Activated gamma-delta T cell treated with Interleukin-2 at 50 U/mL for 16 hours (primary cell): ENCODE measurements at regions not wholly inside any gene's neighbourhood (a gene's known extent, or its start where the extent isn't known, plus 50 kb on each side); places are given as distances from the start of the nearest gene placed in this dataset.

ENCODE experiments used
- DNase-seq: peaks from one replicate; pipeline ENCODE4 v3.0.0-alpha.2; 2020

DNA sequence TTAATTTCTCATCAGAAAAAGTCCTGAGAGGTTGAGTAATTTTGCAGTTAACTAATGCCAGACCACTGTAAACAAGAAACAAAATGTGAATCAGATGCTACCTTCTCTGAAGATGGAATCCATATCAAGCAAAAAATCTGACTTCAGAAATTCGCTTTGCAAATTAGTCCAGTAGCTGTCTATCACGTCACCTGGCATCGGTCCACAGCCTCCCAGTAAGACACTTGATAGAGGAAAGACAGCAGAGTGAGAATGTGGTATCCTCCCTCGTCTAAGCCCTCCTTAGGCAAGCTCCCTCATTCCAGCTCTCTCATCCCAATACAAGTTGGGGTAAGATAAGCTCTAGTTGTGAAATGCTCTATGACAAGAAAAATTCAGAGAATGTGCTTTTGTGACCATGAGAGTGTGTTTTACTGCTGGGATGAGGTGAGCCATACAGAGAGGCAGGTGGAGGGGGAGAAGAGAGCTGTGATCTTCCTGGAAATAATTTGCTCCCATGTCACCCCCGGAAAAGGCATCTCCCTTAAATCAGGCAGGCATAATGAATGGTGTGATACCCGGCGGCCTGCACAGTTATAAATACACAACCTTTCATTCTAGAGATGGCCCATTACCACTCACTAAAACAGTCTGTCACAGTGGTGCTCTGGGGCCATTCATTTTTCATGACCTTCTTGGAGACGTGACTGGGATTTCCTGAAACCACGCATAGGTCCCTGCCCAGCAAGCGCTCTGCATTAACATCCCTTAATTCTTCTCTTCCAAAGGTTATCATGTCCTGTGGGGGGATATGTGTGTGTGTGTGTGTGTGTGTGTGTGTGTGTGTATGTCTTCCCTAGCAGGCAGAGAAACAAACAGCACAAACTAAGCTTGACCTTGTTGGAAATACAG is 602.0 kb upstream of the KCNMB2 start:
- no peak for DNase-seq

DNA sequence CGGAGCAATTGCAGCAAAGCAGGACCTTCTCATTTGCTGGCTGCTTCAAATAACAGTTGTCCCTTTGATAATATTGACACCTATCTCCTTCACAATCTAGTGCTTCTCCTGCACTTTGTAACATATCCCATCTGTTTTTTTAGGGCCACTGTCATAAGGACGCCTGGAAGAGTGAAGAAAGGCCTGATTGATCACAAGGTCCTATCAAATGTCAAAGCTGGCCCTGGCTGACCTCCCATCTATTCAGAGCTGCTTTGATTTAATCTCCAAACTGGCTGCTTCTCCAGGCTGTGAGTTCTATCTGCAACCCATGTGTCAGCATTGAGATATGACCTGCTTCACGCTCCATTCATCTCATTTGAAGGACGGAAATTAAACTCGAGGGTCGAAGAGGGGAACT is 601.2 kb upstream of the KCNMB2 start:
- no peak for DNase-seq

GRCh38 chr3:177936721-177937120 is 599.5 kb upstream of the KCNMB2 start:
- DNase-seq, result no peak

DNA sequence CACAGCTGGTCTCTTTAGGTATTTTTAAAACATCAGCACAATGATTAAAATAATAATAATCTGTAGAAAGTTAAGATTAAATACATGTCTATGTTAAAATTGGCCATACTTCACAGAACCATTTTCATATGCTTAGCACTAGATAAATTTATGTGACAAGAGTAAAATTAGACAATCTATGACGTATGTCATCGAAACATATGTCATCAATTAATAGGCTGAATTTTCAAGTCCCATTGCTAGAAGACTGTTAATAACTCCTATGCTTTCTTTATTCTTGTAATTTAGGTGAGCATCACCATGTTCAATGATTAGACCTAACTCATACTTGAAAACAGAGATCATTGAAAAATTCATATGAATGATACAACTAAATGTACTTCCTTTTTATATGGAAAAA is 593.3 kb upstream of the KCNMB2 start:
- no peak for DNase-seq

GRCh38 chr3:177944228-177944661 is 592.0 kb upstream of the KCNMB2 start:
- no peak for DNase-seq

DNA sequence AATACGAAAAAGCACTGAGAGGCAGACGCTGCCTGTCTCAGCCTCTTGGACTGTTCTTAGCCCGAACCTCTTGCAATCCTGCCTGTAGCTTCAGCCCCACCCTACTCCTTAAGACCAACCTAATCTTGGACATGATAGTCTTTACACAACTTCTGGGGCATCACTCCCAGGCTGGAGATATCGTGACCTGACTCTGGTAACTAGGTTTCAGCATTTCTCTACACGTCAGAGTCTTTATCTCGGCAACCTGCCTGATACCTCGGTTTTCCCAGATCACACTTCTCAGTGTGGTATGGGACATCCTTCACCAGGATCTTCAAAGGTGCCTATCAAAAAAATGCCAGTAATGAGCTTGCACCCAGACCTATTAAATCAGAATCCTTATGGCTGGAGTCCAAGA is 590.2 kb upstream of the KCNMB2 start:
- no peak for DNase-seq

- no peak for DNase-seq
Observed at GRCh38 chr3:177946497-177946896, 589.7 kb upstream of the KCNMB2 start.

DNA sequence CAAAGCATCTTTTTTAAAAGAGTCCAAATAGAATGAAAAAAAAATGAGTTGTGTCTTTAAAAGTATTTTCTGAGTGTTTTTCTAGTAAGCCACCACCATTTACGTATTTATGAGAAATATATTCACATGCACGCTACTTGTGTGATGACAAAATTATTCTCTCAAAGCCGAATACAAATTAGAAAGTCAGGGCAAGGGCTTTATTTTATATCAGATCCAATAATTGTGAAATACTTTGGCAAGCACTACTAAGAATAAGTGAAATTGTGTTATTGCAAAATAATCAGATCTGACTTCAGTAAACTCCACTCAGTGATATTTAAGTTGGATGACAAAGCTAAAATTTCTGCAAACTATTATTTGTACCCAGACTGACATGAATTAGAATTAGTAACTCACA is 589.3 kb upstream of the KCNMB2 start:
- no peak for DNase-seq

- no peak for DNase-seq
Observed at GRCh38 chr3:177947901-177948300, 588.3 kb upstream of the KCNMB2 start.

GRCh38 chr3:177948716-177949425 is 587.4 kb upstream of the KCNMB2 start:
- DNase-seq, result no peak

DNA sequence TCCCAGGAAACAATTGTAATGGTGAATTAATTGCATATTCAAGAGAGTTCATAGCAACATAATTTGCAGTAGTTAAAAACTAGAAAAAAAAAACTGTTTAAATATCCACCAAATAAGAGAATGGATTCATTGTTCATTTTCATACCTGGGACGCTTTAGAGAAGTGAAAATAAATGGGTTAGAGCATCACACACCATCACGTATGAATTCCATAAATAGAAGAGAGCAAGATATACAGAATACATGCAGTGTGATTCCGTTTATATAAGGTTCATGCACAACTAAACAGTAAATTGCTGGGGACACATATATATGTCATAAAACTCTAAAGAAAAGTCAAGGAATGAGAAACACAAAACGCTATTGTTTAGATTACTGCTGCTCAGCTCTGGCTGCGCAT is 577.0 kb upstream of the KCNMB2 start:
- DNase-seq, result no peak

- DNase-seq, result no peak
Observed at GRCh38 chr3:177960014-177960413, 576.2 kb upstream of the KCNMB2 start.

DNA sequence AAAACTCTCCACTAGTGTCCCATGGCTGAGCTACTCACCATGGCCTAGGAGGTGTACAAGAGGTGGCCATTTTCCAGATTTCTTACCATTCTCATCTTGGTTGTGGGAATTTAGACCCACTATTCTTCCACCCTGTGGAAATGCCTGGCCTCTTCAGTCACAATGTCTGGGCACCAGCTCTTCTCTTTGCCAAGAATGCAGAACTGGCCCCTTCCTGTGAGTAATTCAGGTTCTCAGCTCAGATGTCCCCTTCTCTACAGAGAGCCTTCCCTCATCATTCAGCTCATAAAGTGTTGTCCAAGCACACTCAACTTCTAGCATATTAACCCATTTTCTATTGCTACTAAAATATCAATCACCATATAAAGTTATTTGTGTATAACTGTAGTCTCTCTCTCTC is 575.5 kb upstream of the KCNMB2 start:
- DNase-seq, result no peak

DNA sequence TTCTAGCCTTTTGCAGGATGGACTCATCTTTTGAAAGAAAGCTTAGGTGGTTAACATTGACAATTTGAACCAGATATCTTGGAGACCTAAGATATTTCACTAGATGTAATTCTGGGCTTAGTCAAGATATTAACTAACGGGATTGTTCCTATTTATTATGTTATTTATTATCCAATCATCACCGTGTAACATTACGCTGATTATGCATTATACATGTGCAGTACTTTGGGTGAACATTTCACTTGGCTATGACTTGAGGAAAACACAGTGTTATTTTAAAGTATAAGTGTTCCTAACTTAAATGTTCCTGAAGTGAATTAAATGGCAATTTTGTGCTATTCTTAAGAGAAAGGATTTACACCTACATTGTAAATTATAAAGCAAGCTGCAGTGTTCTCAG is 574.5 kb upstream of the KCNMB2 start:
- DNase-seq, result no peak

- no peak for DNase-seq
Observed at GRCh38 chr3:177966493-177966892, 569.7 kb upstream of the KCNMB2 start.

DNA sequence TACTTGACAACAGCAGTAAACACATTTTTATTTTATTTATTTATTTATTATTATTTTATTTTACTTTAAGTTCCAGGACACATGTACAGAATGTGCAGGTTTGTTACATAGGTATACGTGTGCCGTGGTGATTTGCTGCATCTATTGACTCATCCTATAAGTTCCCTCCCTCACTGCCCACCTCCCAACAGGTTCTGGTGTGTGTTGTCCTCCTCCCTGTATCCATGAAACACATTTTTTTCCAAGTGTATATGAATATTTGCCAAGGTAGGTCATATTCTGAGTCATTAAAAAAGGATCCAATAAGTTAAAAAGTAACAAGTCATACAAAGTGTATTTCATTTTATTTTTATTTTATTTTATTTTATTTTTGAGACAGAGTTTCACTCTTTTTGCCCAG is 567.3 kb upstream of the KCNMB2 start:
- DNase-seq, result no peak

DNA sequence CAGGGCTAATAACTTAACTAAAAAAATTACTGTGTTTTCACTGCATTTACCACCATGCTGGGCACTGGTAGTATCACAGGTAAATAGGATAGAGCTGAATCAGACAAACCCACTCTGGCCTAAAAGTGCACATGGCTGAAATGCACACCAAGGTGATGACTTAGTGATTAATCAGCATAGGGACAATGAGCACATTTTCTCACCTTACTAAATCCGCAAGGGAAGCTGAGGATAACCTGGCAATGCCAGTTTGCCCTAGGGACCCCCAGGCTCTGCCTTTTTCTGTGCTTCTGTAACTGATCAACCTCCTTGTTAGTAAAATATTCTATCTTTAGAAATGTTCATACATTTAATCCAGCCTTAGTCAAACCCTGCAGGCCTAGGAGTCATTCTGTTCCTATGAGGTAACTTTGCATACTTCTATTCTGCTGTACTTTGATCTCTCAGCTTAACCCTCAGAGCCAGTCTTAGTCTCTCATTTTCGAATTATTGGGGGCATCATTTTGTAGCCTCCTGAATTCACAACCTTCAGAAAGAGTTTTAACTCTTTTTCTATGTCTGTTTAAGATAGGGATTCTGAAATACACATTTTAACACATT is 562.9 kb upstream of the KCNMB2 start:
- no peak for DNase-seq

- no peak for DNase-seq
Observed at GRCh38 chr3:177976241-177976640, 560.0 kb upstream of the KCNMB2 start.

DNA sequence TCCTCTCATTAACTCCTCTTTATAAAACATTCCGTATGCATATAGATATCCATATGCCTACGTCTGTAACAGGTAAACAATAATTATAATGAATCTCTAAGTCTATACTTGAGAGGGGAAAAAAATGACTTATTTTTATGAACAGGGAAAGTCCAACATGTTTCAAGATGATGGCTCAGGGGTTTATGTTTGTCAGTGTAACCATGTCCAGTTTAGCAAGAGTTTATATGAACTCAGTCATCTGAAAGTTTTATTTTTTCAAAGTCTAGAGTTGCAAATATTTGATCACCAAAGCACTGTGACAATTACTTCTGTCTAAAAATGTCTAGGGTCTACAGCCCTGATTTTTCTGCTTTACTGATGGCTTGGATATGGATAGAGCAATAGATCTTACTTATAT is 559.4 kb upstream of the KCNMB2 start:
- no peak for DNase-seq

- no peak for DNase-seq
Observed at GRCh38 chr3:177977381-177978158, 558.7 kb upstream of the KCNMB2 start.

DNA sequence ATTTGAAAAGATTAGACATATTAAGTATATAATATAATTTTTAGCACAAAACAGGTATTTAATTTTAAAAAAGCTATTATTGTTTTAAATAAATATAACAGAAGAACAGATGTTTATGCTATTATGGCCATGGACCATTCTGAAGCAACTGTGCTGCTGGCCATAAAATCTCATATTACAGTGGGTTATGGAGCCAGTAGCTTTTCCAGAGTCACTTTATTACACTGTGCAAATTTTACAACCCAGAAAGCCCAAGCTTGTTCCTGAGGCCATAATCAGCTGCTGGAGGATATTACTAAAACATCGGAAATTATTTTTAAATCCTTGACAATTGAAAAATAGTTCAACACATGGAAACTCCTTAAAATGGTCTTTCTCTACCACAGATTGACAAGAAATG is 557.3 kb upstream of the KCNMB2 start:
- no peak for DNase-seq

- DNase-seq, result no peak
Observed at GRCh38 chr3:177979703-177980102, 556.5 kb upstream of the KCNMB2 start.

DNA sequence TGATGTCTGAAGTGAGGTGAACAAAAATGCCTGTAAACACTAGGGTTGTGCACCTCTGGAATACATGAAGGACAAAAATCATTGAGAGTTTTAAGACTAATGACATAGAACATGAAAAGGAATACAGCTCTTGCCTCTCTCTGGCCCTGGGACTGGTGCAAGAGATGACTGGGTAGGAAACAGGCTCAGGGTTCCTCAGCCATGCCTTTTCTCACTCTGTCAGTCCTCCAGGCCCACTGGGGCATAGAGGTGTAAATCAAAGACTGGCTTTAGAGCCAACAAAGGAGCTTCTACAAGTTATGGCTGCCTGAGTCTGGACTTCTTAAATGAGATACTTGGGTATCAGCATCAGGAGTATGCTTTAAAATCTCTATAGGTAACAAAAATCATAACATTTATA is 554.7 kb upstream of the KCNMB2 start:
- no peak for DNase-seq
